ENCODE measurements at regions not wholly inside any gene's neighbourhood (a gene's known extent, or its start where the extent isn't known, plus 50 kb on each side); places are given as distances from the start of the nearest gene placed in this dataset.
"Not testable (repeated sequence)": the region's sequence is repeated elsewhere in the genome, so short reads cannot be mapped to it uniquely, and the experiment has no call there.

DNA sequence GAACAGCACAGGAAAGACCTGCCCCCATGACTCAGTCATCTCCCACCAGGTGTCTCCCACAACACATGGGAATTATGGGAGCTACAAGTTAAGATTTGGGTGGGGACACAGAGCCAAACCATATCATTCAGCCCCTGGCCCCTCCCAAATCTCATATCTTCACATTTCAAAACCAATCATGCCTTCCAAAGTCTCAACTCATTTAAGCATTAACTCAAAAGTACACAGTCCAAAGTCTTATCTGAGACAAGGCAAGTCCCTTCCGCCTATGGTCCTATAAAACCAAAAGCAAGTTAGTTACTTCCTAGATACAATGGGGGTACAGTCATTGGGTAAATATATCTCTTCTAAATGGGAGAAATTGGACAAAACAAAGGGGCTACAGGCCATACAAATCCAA lies 88.4 kb downstream of the OLFM4 start:
- TF ChIP-seq, protein P1, sequence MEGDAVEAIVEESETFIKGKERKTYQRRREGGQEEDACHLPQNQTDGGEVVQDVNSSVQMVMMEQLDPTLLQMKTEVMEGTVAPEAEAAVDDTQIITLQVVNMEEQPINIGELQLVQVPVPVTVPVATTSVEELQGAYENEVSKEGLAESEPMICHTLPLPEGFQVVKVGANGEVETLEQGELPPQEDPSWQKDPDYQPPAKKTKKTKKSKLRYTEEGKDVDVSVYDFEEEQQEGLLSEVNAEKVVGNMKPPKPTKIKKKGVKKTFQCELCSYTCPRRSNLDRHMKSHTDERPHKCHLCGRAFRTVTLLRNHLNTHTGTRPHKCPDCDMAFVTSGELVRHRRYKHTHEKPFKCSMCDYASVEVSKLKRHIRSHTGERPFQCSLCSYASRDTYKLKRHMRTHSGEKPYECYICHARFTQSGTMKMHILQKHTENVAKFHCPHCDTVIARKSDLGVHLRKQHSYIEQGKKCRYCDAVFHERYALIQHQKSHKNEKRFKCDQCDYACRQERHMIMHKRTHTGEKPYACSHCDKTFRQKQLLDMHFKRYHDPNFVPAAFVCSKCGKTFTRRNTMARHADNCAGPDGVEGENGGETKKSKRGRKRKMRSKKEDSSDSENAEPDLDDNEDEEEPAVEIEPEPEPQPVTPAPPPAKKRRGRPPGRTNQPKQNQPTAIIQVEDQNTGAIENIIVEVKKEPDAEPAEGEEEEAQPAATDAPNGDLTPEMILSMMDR (conservative IDR thresholded peaks at IDR 0.05), result not testable (repeated sequence)
- not testable (repeated sequence) for TF ChIP-seq ZFX (IDR thresholded peaks at IDR 0.05)
